Right lobe of liver (tissue), 6 donors: ENCODE measurements at regions not wholly inside any gene's neighbourhood (a gene's known extent, or its start where the extent isn't known, plus 50 kb on each side); places are given as distances from the start of the nearest gene placed in this dataset.
"Not testable (repeated sequence)": the region's sequence is repeated elsewhere in the genome, so short reads cannot be mapped to it uniquely, and the experiment has no call there.

Experiments
- ATAC-seq, 4 donors: fragments of 200-7000 bp; cut with Tn5 transposase; one replicate each; pipeline ENCODE4 v1.9.1; 2020; ENCODE audit warnings: mild to moderate bottlenecking in 4 of 4, moderate library complexity in 4 of 4
- DNase-seq, 3 donors: peaks; one replicate each; pipeline ENCODE4 v3.0.0-alpha.2; 2020
- H3K27ac ChIP-seq, 3 donors: fragments of 200-600 bp; one replicate each; pipeline ENCODE4 v1.8.0; 2022
- H3K27me3 ChIP-seq, 2 donors: fragments of 200-600 bp; one replicate each; pipeline ENCODE4 v1.8.0; 2022
- H3K36me3 ChIP-seq, 4 donors: fragments of 200-600 bp; sonication (generic) in 1 of 4; one replicate each; pipeline versions ENCODE4 v1.5.1 to v1.8.0; 2017 to 2022; ENCODE audit warnings: control low read depth in 1 of 4
- H3K4me1 ChIP-seq, 4 donors: fragments of 200-600 bp; sonication (generic) in 1 of 4; one replicate each; pipeline versions ENCODE4 v1.5.1 to v1.8.0; 2017 to 2022; ENCODE audit warnings: control low read depth in 1 of 4
- H3K4me3 ChIP-seq, 3 donors: fragments of 200-600 bp; one replicate each; pipeline ENCODE4 v1.8.0; 2022
- H3K9me3 ChIP-seq, 4 donors: fragments of 200-600 bp; sonication (generic) in 1 of 4; one replicate each; pipeline versions ENCODE4 v1.5.1 to v1.8.0; 2017 to 2022; ENCODE audit warnings: control low read depth in 1 of 4
- CTCF ChIP-seq, 4 donors: fragments of 200-600 bp in 3 of 4; fragments of 450-650 bp in 1 of 4; IDR thresholded peaks; one replicate each; pipeline versions ENCODE4 v1.5.1 to v1.8.0; 2016 to 2022; ENCODE audit warnings: antibody characterized with exemption in 4 of 4, mild to moderate bottlenecking in 2 of 4
- POLR2A ChIP-seq: fragments of 450-650 bp; IDR thresholded peaks from one replicate; pipeline ENCODE4 v1.6.1; 2017; ENCODE audit warnings: antibody characterized with exemption, mild to moderate bottlenecking
- WGBS: methylation state at CpG from one replicate; pipeline ENCODE4 v1.1.6; 2018; ENCODE audit warnings: low coverage, low lambda C conversion rate; ENCODE audit not compliant: insufficient coverage; ENCODE audit errors: missing lambda C conversion rate; 5-methylcytosine and 5-hydroxymethylcytosine counted together
- intact Hi-C, 2 donors: fragments of 100-400 bp; cut with DNase I; formaldehyde crosslinking; loops; one replicate each; pipeline versions ENCODE4 v1.11.2 to v1.14.1; 2022
- donor health status: DM: no; HTN: yes; CAD: no.
- donor health status: DM: no; HTN: no; CAD: no.
- donor health status: DM: no; HTN: no; CAD: no.
- donor health status: DM: no; HTN: yes; CAD: no.
- donor health status: DM: no; HTN: yes; CAD: no.

- peak in 1 of 4 donors; percentile 8 for ATAC-seq
- intact Hi-C loops: no loop called here
- 57% methylated on average over 6 of the region's 6 CpGs for WGBS
Observed at GRCh38 chr1:30133414-30134055, 589.9 kb downstream of the MATN1 start.

GRCh38 chr1:30132602-30133286 is 590.6 kb downstream of the MATN1 start:
- Histone ChIP-seq H3K4me3 (no peak overlapping the region), H3K4me1 (no peaks in the 10 kb centered on the region), H3K27me3 (no peaks in the 10 kb centered on the region), H3K36me3 (no peaks in the 10 kb centered on the region), H3K9me3 (no peaks in the 10 kb centered on the region), H3K27ac (no peak overlapping the region)
- no peak for ATAC-seq
- 68% methylated on average over 2 of the region's 10 CpGs for WGBS
- TF ChIP-seq CTCF (IDR thresholded peaks at IDR 0.05) (no peak), POLR2A (no peak)
- DNase-seq: no peak
- intact Hi-C loops: no loop called here

More at GRCh38 chr1:30133414-30134055, 589.9 kb downstream of the MATN1 start:
- H3K9me3 ChIP-seq: no peaks in the 10 kb centered on the region
- H3K27me3 ChIP-seq: no peaks in the 10 kb centered on the region
- no peak overlapping the region for H3K27ac ChIP-seq
- TF ChIP-seq POLR2A: no peak
- peak in 1 of 4 donors; percentile 9 for TF ChIP-seq CTCF (IDR thresholded peaks at IDR 0.05)
- H3K4me3 ChIP-seq: no peak overlapping the region
- H3K36me3 ChIP-seq: no peaks in the 10 kb centered on the region
- H3K4me1 ChIP-seq: no peaks in the 10 kb centered on the region
- DNase-seq: no peak

GRCh38 chr1:30130566-30130965 is 592.8 kb downstream of the MATN1 start:
- peak in 2 of 4 donors; percentile 36 to 44 for ATAC-seq
- H3K4me1 ChIP-seq, H3K9me3 ChIP-seq, H3K36me3 ChIP-seq, DNase-seq, H3K4me3 ChIP-seq, H3K27me3 ChIP-seq, intact Hi-C loops, H3K27ac ChIP-seq: not testable (repeated sequence)
- WGBS: 40% methylated on average over 1 of the region's 2 CpGs

- TF ChIP-seq CTCF (IDR thresholded peaks at IDR 0.05) (no peak), POLR2A (no peak)
- no peak for ATAC-seq
- H3K27me3 ChIP-seq: no peaks in the 10 kb centered on the region
- DNase-seq: no peak
- H3K4me3 ChIP-seq: no peak overlapping the region
- no peaks in the 10 kb centered on the region for H3K36me3 ChIP-seq
- H3K4me1 ChIP-seq: no peaks in the 10 kb centered on the region
- 51% methylated on average over 4 of the region's 4 CpGs for whole genome bisulfite sequencing
- intact Hi-C loops: no loop called here
- no peak overlapping the region for H3K27ac ChIP-seq
- H3K9me3 ChIP-seq: no peaks in the 10 kb centered on the region
Observed at GRCh38 chr1:30130099-30130498, 593.3 kb downstream of the MATN1 start.

GRCh38 chr1:30129421-30130055 is 593.8 kb downstream of the MATN1 start:
- intact Hi-C loops: no loop called here
- Histone ChIP-seq H3K9me3 (no peaks in the 10 kb centered on the region), H3K27ac (no peak overlapping the region), H3K36me3 (no peaks in the 10 kb centered on the region), H3K27me3 (no peaks in the 10 kb centered on the region), H3K4me1 (no peaks in the 10 kb centered on the region), H3K4me3 (no peak overlapping the region)
- DNase-seq: no peak
- TF ChIP-seq CTCF (IDR thresholded peaks at IDR 0.05) (no peak), POLR2A (no peak)
- ATAC-seq: no peak
- 51% methylated on average over 3 of the region's 11 CpGs for WGBS
